Chondrocyte (in vitro differentiated cells): ENCODE measurements at regions not wholly inside any gene's neighbourhood (a gene's known extent, or its start where the extent isn't known, plus 50 kb on each side); places are given as distances from the start of the nearest gene placed in this dataset.

Experiments
- DNase-seq: peaks from one replicate; pipeline ENCODE4 v3.0.0; 2021; ENCODE audit warnings: mixed read lengths, low spot score
- H3K27ac Mint-ChIP-seq: one replicate; pipeline ENCODE4 v1.8.0; 2021; ENCODE audit warnings: mild to moderate bottlenecking, moderate library complexity, mixed read lengths; ENCODE audit not compliant: unreplicated experiment
- H3K27me3 Mint-ChIP-seq: 2 replicates; pipeline ENCODE4 v1.8.0; 2021; ENCODE audit warnings: low read depth, mixed read lengths
- H3K36me3 Mint-ChIP-seq: 2 replicates; pipeline ENCODE4 v1.8.0; 2021; ENCODE audit warnings: low read depth, mixed read lengths
- H3K4me1 Mint-ChIP-seq: 2 replicates; pipeline ENCODE4 v1.8.0; 2021; ENCODE audit warnings: low read depth, mild to moderate bottlenecking, mixed read lengths
- H3K4me3 Mint-ChIP-seq: one replicate; pipeline ENCODE4 v1.8.0; 2021; ENCODE audit warnings: mild to moderate bottlenecking, moderate library complexity, mixed read lengths; ENCODE audit not compliant: unreplicated experiment
- H3K9me3 Mint-ChIP-seq: 2 replicates; pipeline ENCODE4 v1.8.0; 2021; ENCODE audit warnings: low read depth, mixed read lengths
- TF ChIP-seq, protein P1 (sequence below): fragments of 200-600 bp; sonication (generic); IDR thresholded peaks from 2 replicates; pipeline ENCODE4 v1.5.0; 2021; ENCODE audit warnings: antibody characterized with exemption, mild to moderate bottlenecking, moderate library complexity

GRCh38 chr14:40374221-40374620 is 942.0 kb upstream of the FBXO33 start:
- no peak overlapping the region for H3K27ac Mint-ChIP-seq
- TF ChIP-seq, protein P1, sequence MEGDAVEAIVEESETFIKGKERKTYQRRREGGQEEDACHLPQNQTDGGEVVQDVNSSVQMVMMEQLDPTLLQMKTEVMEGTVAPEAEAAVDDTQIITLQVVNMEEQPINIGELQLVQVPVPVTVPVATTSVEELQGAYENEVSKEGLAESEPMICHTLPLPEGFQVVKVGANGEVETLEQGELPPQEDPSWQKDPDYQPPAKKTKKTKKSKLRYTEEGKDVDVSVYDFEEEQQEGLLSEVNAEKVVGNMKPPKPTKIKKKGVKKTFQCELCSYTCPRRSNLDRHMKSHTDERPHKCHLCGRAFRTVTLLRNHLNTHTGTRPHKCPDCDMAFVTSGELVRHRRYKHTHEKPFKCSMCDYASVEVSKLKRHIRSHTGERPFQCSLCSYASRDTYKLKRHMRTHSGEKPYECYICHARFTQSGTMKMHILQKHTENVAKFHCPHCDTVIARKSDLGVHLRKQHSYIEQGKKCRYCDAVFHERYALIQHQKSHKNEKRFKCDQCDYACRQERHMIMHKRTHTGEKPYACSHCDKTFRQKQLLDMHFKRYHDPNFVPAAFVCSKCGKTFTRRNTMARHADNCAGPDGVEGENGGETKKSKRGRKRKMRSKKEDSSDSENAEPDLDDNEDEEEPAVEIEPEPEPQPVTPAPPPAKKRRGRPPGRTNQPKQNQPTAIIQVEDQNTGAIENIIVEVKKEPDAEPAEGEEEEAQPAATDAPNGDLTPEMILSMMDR, result no peak
- peaks cover 2% of the 10 kb centered on the region for H3K27me3 Mint-ChIP-seq
- no peak for DNase-seq
- H3K36me3 Mint-ChIP-seq, result no peaks in the 10 kb centered on the region
- peaks cover 2% of the 10 kb centered on the region for H3K9me3 Mint-ChIP-seq
- H3K4me1 Mint-ChIP-seq, result no peaks in the 10 kb centered on the region
- no peak overlapping the region for H3K4me3 Mint-ChIP-seq

GRCh38 chr14:40371011-40371410 is 938.8 kb upstream of the FBXO33 start:
- no peak overlapping the region for H3K27ac Mint-ChIP-seq
- DNase-seq, result no peak
- TF ChIP-seq, protein P1, result no peak
- no peaks in the 10 kb centered on the region for H3K36me3 Mint-ChIP-seq
- no peaks in the 10 kb centered on the region for H3K9me3 Mint-ChIP-seq
- H3K27me3 Mint-ChIP-seq, result peaks cover 2% of the 10 kb centered on the region
- no peak overlapping the region for H3K4me3 Mint-ChIP-seq
- H3K4me1 Mint-ChIP-seq, result no peaks in the 10 kb centered on the region

- Mint-ChIP-seq H3K27me3 (peaks cover 2% of the 10 kb centered on the region), H3K9me3 (no peaks in the 10 kb centered on the region), H3K27ac (no peak overlapping the region), H3K4me3 (no peak overlapping the region), H3K4me1 (no peaks in the 10 kb centered on the region), H3K36me3 (no peaks in the 10 kb centered on the region)
- DNase-seq, result no peak
- TF ChIP-seq, protein P1, result no peak
Observed at GRCh38 chr14:40368314-40368713, 936.1 kb upstream of the FBXO33 start.

DNA sequence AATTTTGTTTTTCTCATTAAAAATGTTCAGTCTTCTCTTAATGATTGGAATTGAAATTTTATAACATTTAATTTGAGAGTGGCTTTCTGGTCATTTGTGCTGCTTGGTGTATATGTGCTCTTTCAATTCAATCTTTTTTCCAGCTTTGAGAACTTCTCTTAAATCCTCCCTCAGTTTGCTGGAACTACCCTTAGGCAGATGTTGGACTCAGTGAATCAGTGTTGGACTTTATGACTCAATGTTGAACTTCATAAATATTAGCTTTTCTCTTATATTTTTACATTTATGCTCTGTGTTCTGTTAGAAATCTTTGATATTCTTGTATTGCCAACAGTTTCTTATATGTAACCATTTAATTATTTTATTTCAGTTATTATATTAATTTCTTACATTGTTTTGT is 935.5 kb upstream of the FBXO33 start:
- no peak for DNase-seq
- no peaks in the 10 kb centered on the region for H3K4me1 Mint-ChIP-seq
- H3K27ac Mint-ChIP-seq, result no peak overlapping the region
- no peaks in the 10 kb centered on the region for H3K36me3 Mint-ChIP-seq
- no peak overlapping the region for H3K4me3 Mint-ChIP-seq
- peaks cover 2% of the 10 kb centered on the region for H3K27me3 Mint-ChIP-seq
- no peaks in the 10 kb centered on the region for H3K9me3 Mint-ChIP-seq
- TF ChIP-seq, protein P1, result no peak

DNA sequence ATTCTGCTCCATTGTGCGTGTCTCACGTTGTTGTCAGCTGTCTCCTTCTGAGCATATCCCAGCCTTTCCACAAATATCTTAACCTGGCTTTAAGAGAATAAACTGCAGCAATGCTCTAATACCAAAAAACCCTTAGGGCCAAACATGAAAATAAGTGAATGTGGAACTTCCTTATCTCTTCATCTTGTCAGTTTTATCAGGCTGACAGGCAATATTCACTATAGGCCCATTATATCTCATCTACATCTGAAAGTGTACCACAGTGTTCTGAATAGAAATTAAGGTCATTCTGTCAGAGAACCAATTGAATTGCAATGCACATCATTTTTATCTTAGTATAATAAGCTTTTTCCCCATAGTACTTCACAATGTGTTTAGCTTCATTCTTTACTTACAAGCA is 933.1 kb upstream of the FBXO33 start:
- Mint-ChIP-seq H3K36me3 (no peaks in the 10 kb centered on the region), H3K4me1 (no peaks in the 10 kb centered on the region), H3K27me3 (no peaks in the 10 kb centered on the region), H3K4me3 (no peak overlapping the region), H3K9me3 (no peaks in the 10 kb centered on the region), H3K27ac (no peak overlapping the region)
- TF ChIP-seq, protein P1, result no peak
- DNase-seq, result no peak
